NCI-H748 treated with DMSO at 0.1 percent for 48 hours (cell line): ENCODE measurements at regions not wholly inside any gene's neighbourhood (a gene's known extent, or its start where the extent isn't known, plus 50 kb on each side); places are given as distances from the start of the nearest gene placed in this dataset.

ENCODE experiments used
- DNase-seq: peaks from one replicate; lab custom pipeline; 2025; lab: John Stamatoyannopoulos, UW

- DNase-seq = no peak
These were observed 137.3 kb upstream of the TENM4 start for GRCh38 chr11:79578116-79578515.

- no peak for DNase-seq
These were observed 134.9 kb upstream of the TENM4 start for GRCh38 chr11:79575701-79576100.

GRCh38 chr11:79570104-79570503, 129.3 kb upstream of the TENM4 start:
- no peak for DNase-seq

- DNase-seq = no peak
These were observed 123.6 kb upstream of the TENM4 start for GRCh38 chr11:79564288-79564925.

GRCh38 chr11:79561496-79561895, 120.7 kb upstream of the TENM4 start:
- DNase-seq = no peak

- DNase-seq = no peak
These were observed 110.0 kb upstream of the TENM4 start for GRCh38 chr11:79550809-79551208.

- DNase-seq = no peak
These were observed 106.4 kb upstream of the TENM4 start for GRCh38 chr11:79547256-79547655.

- no peak for DNase-seq
These were observed 105.5 kb upstream of the TENM4 start for GRCh38 chr11:79546351-79546750.

GRCh38 chr11:79544361-79544760, 103.5 kb upstream of the TENM4 start:
- no peak for DNase-seq

GRCh38 chr11:79543101-79543500, 102.3 kb upstream of the TENM4 start:
- no peak for DNase-seq

- DNase-seq = no peak
These were observed 100.6 kb upstream of the TENM4 start for GRCh38 chr11:79541466-79541865.

GRCh38 chr11:79538775-79539174, 97.9 kb upstream of the TENM4 start:
- DNase-seq = no peak

GRCh38 chr11:79536155-79536917, 95.5 kb upstream of the TENM4 start:
- no peak for DNase-seq

- DNase-seq = no peak
These were observed 94.8 kb upstream of the TENM4 start for GRCh38 chr11:79535606-79536005.

- DNase-seq = no peak
These were observed 84.4 kb upstream of the TENM4 start for GRCh38 chr11:79525257-79525656.

GRCh38 chr11:79522626-79523025, 81.8 kb upstream of the TENM4 start:
- DNase-seq = no peak

GRCh38 chr11:79520086-79520485, 79.3 kb upstream of the TENM4 start:
- no peak for DNase-seq

GRCh38 chr11:79515781-79516180, 75.0 kb upstream of the TENM4 start:
- DNase-seq = no peak

- no peak for DNase-seq
These were observed 73.9 kb upstream of the TENM4 start for GRCh38 chr11:79514695-79515094.

GRCh38 chr11:79514290-79514689, 73.5 kb upstream of the TENM4 start:
- DNase-seq = no peak

- no peak for DNase-seq
These were observed 72.1 kb upstream of the TENM4 start for GRCh38 chr11:79512706-79513469.

- no peak for DNase-seq
These were observed 70.1 kb upstream of the TENM4 start for GRCh38 chr11:79510960-79511359.

- DNase-seq = no peak
These were observed 67.6 kb upstream of the TENM4 start for GRCh38 chr11:79508461-79508860.
